ENCODE measurements at regions not wholly inside any gene's neighbourhood (a gene's known extent, or its start where the extent isn't known, plus 50 kb on each side); places are given as distances from the start of the nearest gene placed in this dataset.
"Not testable (repeated sequence)": the region's sequence is repeated elsewhere in the genome, so short reads cannot be mapped to it uniquely, and the experiment has no call there.

- DNase-seq: no peak
These were observed 554.9 kb upstream of the LRFN5 start for GRCh38 chr14:41051801-41052200.

DNA sequence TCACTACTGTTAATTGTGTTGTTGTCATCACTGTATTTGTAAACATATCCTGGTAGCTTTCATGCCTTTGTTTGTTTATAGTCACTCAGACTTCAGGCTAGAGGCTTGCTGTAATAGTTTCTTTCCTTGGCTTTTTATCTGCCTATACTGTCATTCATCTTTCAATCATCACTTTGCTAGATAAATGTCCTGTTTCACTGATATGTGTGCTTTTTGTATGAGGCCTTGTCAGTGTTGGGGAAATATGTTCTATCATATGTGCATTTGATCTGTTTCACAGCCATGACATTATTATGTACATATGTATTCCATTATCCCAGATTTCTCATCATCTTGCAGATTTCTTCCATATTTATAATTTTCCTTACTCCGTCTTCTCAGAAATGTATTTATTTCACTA lies 558.9 kb upstream of the LRFN5 start:
- no peak for DNase-seq

DNA sequence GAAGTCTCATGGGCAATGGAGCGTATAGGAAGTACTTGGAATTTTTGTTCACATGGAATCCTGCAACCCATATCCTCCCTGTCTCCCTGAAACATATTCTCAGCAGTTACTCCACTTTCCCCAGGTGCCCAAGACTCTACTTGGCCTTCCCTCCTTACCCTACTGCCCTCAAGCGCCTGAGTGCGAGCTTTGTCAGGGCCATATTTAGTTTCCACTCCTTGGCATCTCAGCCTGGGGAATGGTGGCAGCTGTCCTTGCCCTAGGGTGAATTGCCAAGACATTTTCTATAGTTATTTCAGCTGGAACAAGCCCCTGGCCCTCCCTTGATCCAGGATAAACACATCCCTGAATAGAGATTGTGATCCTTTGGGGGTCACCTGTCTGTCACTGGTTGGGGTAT lies 569.3 kb upstream of the LRFN5 start:
- DNase-seq: no peak

- no peak for DNase-seq
These were observed 571.7 kb upstream of the LRFN5 start for GRCh38 chr14:41034969-41035368.

- DNase-seq: no peak
These were observed 583.7 kb upstream of the LRFN5 start for GRCh38 chr14:41022932-41023331.

DNA sequence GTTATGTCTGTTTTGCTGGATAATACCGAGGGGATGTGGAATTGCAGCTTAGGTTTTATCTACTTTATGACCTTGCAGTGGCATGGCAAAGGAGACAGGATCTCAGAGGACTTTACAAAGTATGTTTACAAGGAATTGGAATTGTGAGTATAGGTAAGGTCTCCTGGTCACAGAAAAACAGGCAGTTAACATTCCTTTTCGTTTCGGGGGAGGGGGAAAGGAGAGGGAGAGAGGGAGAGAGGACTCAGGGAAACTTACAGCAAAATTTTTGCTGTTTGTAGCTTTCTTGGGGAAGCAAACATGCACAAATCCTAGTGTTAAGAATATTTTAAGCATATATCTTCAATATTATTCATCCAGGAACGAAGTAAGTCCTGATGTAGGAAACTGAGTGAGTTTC lies 590.5 kb upstream of the LRFN5 start:
- DNase-seq: no peak

GRCh38 chr14:41000350-41000749 lies 606.3 kb upstream of the LRFN5 start:
- DNase-seq: no peak

DNA sequence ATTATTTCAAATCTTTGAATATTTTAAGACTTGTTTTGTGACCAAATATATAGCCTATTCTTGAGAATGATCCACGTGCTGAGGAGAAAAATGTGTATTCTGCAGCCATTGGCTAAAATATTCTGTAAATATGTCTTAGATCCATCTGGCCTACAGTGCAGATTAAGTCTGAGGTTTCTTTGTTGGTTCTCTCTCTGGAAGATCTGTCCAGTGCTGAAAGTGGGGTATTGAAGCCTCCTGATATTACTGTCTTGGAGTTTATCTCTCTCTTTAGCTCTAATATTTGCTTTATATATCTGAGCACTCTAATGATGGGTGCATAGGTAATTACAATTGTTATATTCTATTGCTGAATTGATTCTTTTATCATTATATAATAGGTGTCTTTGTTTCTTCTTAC lies 617.4 kb upstream of the LRFN5 start:
- no peak for DNase-seq

DNA sequence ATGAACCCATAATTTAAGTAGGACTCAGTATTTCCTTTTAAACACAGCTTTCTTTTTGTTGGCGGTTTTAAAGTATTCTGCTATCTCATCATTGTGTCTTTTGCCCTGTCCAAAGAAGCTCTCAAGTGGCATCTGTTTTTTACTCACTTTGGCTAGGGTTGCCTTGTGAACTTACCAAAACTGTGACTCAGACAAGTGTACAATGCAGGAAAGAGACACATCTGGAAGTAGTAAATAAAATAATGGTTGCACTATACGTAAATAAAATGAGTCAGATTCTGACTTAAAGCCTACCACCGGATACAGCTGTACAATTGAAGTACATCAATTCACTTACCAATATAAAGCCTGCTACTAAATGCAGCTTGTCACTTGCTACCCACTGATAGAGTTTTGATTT lies 619.2 kb upstream of the LRFN5 start:
- no peak for DNase-seq

DNA sequence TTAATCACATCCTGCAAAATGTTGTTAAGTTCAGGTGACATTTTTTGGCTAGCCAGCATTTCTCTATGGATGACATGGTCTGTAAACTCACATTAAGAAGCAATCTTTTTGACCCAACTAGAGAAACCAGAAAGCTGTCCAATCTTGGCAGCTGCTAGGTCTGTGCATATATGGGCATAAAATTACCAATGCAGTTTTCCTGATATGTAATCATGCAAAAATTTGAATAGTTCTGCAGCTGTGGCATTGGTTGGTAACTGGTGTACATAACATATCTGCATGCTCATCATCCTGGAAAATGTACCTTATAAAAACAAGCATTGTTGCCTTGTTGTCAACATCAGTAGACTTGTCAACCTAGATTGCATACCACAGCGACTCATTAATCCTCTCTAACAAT lies 620.0 kb upstream of the LRFN5 start:
- DNase-seq: no peak

DNA sequence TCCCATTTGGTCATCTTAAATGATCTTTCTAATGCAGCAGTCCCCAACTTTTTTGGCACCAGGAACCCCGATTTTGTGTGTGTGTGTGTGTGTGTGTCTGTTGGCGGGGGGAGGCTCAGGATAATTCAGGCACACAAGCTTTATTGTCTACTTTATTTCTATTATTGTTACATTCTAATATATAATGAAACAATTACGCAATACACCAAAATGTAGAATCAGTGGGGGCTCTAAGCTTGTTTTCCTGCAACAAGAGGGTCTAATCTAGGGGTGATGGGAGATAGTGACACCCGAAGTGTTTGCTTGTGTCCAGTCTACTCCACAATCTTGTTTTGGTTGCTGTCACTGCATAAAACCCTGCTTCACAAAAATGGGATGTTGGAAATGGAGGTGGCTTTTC lies 621.1 kb upstream of the LRFN5 start:
- DNase-seq: no peak

- DNase-seq: no peak
These were observed 623.1 kb upstream of the LRFN5 start for GRCh38 chr14:40983604-40984003.

- DNase-seq: no peak
These were observed 625.4 kb upstream of the LRFN5 start for GRCh38 chr14:40981247-40981646.

DNA sequence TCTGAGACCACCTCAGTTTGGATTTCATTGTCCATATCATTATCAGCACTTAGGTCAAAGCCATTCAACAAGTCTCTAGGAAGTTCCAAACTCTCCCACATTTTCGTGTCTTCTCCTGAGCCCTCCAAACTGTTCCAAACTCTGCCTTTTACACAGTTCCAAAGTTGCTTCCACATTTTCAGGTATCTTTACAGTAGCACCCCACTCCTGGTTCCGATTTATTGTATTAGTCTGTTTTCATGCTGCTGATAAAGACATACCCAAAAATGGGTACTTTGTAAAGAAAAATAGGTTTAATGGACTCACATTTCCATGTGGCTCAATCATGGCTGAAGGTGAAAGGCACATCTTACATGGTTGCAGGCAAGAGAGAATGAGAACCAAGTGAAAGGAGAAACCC lies 646.4 kb upstream of the LRFN5 start:
- not testable (repeated sequence) for DNase-seq

GRCh38 chr14:40955131-40955505 lies 651.6 kb upstream of the LRFN5 start:
- no peak for DNase-seq

- not testable (repeated sequence) for DNase-seq
These were observed 652.1 kb upstream of the LRFN5 start for GRCh38 chr14:40954448-40955130.

GRCh38 chr14:40944521-40944920 lies 662.2 kb upstream of the LRFN5 start:
- DNase-seq: no peak

DNA sequence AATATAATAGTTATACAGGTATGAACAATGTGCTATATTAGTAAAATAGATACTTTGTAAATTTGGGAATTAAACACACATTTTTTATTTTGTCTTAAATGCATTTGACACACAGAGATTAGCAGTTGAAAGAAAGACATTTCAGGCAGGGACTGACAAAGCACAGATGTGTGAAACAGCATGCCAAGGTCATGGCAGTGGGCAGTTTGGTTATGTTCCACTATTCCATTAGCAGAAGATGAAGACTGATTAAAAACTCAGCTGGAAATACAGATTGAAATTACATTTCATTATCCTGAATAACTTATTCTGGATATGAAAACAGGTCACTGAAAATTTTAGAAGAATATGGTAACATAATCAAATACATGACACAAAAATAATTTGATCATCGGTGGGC lies 669.8 kb upstream of the LRFN5 start:
- DNase-seq: no peak

GRCh38 chr14:40920380-40920779 lies 686.3 kb upstream of the LRFN5 start:
- DNase-seq: no peak

DNA sequence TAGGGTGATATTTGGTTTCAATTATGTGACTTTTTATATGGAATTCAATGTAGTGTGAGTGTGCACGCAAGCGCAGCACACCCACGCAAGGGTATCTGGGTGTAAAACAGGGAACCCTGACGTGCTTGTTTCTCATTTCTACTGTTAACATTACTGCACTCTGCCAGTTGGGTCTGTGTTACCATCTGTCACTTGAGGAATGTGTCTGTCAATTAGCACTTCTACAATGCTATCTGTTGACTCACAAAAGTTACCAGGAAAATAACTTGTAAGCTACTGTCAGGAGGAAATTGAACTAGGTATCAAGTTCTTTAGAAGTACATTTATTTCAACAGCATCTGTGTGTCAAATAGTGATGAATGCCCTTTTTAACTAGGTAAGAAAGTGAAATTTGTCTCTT lies 695.5 kb upstream of the LRFN5 start:
- no peak for DNase-seq

DNA sequence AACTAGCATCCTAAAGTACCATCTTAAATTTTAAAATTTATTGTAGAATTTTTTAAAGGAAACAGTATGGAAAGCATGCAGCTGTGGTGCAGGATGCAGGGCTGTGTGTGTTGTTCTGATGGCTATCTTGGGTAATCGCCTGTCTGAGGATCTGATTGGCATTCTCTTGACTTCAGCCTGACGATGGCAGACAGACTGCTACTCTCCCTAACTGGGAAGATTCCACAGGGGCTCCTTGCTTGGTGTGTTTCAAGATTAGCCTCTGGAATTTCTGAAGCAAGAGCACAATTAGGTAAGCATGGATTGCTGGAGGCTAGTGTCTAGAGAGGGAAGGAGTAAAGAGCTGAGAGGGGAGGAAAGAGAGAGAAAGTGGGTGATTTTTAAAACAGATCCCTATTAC lies 696.8 kb upstream of the LRFN5 start:
- no peak for DNase-seq

DNA sequence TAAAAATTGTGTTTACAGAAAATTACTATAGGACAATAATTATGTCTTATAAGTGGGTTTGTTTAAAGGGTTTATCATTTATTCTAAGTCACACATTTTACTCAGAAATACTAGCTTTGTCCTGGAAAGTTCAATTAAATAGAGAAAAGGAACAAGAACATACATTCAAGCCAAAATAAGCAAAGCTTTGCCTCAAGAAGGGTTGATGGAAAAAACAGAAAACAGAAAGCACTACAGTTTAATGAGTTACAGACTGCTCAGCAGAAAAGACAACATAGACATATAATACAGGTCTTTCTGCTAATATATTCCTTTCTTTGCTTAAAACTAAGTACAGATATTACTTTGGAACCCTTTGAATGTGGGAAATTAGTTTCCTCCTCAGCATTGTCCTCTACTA lies 703.0 kb upstream of the LRFN5 start:
- DNase-seq: no peak

GRCh38 chr14:40899435-40899834 lies 707.2 kb upstream of the LRFN5 start:
- DNase-seq: no peak

- DNase-seq: no peak
These were observed 711.8 kb upstream of the LRFN5 start for GRCh38 chr14:40894846-40895245.

- DNase-seq: no peak
These were observed 717.5 kb upstream of the LRFN5 start for GRCh38 chr14:40889126-40889525.

DNA sequence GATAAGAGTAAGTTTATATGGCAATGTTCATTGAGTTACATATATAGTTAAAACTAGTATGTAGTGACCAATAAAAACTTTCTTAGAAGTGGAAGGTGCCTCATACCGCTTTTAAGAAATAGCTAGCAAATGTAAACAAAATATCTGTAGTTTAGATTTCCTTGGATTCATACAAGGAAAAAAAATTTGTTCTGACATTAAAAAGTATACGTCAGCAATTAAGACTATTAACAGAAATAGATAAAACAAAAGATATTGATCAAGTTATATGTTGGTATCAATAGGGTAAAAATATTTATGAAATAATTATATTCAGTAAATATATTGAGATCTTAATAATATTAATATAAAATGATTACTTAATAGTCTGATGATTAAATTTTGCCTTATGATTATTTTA lies 718.8 kb upstream of the LRFN5 start:
- DNase-seq: no peak
